CD8-positive, alpha-beta memory T cell (primary cell): ENCODE measurements at regions not wholly inside any gene's neighbourhood (a gene's known extent, or its start where the extent isn't known, plus 50 kb on each side); places are given as distances from the start of the nearest gene placed in this dataset.

Experiments
- CTCF ChIA-PET: fragments of 350-600 bp; sonication (Branson Sonifier 250); formaldehyde crosslinking; loops from one replicate; lab custom pipeline; 2021; ENCODE audit warnings: antibody characterized with exemption; lab: Charles Lee
- POLR2A ChIA-PET: fragments of 350-600 bp; sonication (Branson Sonifier 250); formaldehyde crosslinking; loops from one replicate; lab custom pipeline; 2021; ENCODE audit warnings: antibody characterized with exemption; lab: Charles Lee
- DNase-seq, 5 donors: peaks; one replicate each; pipeline versions ENCODE4 v3.0.0 to v3.0.0-alpha.2; 2020 to 2022; ENCODE audit warnings: mixed read lengths in 1 of 5
- H3K27ac ChIP-seq: one replicate; pipeline ENCODE4 v1.7.0; 2013; ENCODE audit warnings: low read depth, mild to moderate bottlenecking, low read length, moderate library complexity
- H3K27me3 ChIP-seq: 2 replicates; pipeline ENCODE4 v1.7.0; 2013; ENCODE audit warnings: low read length, mild to moderate bottlenecking; ENCODE audit not compliant: insufficient read depth, poor library complexity, severe bottlenecking
- H3K36me3 ChIP-seq: 2 replicates; pipeline ENCODE4 v1.7.0; 2013; ENCODE audit warnings: mild to moderate bottlenecking, low read length, moderate library complexity; ENCODE audit not compliant: insufficient read depth
- H3K4me1 ChIP-seq: 2 replicates; pipeline ENCODE4 v1.7.0; 2013; ENCODE audit warnings: mild to moderate bottlenecking, low read length, moderate library complexity; ENCODE audit not compliant: insufficient read depth
- H3K4me3 ChIP-seq: 2 replicates; pipeline ENCODE4 v1.7.0; 2013; ENCODE audit warnings: mild to moderate bottlenecking, low read length
- H3K9me3 ChIP-seq: 2 replicates; pipeline ENCODE4 v1.7.0; 2013; ENCODE audit warnings: mild to moderate bottlenecking, low read length
- H3K27ac Mint-ChIP-seq, 8 donors: one replicate each; pipeline ENCODE4 v1.8.0; 2020 to 2021; ENCODE audit warnings: mixed read lengths in 8 of 8, mild to moderate bottlenecking in 6 of 8, inconsistent platforms in 3 of 8, moderate library complexity in 3 of 8
- H3K27me3 Mint-ChIP-seq, 2 donors: one replicate each; pipeline ENCODE4 v1.8.0; 2020 to 2021; ENCODE audit warnings: mixed read lengths in 2 of 2, mild to moderate bottlenecking in 1 of 2, moderate library complexity in 1 of 2
- H3K36me3 Mint-ChIP-seq, 3 donors: one replicate each; pipeline ENCODE4 v1.8.0; 2020 to 2021; ENCODE audit warnings: mixed read lengths in 3 of 3, inconsistent platforms in 1 of 3, mild to moderate bottlenecking in 1 of 3
- H3K4me1 Mint-ChIP-seq, 3 donors: one replicate each; pipeline ENCODE4 v1.8.0; 2020 to 2021; ENCODE audit warnings: mixed read lengths in 3 of 3, inconsistent platforms in 1 of 3, mild to moderate bottlenecking in 1 of 3
- H3K4me3 Mint-ChIP-seq, 7 donors: one replicate each; pipeline ENCODE4 v1.8.0; 2020 to 2021; ENCODE audit warnings: mixed read lengths in 7 of 7, mild to moderate bottlenecking in 6 of 7, moderate library complexity in 4 of 7, inconsistent platforms in 2 of 7
- H3K9me3 Mint-ChIP-seq, 5 donors: one replicate each; pipeline ENCODE4 v1.8.0; 2020 to 2022; ENCODE audit warnings: mixed read lengths in 5 of 5, mild to moderate bottlenecking in 3 of 5, moderate library complexity in 2 of 5, inconsistent platforms in 1 of 5

DNA sequence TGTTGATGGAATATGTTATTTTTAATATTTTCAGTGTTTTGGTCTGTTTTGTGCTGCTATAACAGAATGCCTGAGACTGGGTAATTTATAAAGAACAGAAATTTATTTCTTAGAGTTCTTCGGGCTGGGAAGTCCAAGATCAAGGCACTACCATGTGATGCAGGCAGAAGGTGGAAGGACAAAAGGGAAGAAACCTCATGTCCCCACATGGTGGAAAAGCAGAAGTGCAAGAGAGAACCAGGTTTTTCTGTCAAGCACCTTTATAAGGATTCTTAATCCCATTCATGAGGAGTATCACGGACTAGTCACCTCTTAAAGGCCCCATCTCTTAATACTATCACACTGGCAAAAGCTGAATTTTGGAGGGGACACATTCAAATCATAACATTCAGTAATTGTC, 57.9 kb upstream of the EPHB3 start:
- no peaks in the 10 kb centered on the region for H3K4me1 ChIP-seq
- peaks cover 27 to 47% of the 10 kb centered on the region in 2 donors for H3K27me3 Mint-ChIP-seq
- POLR2A ChIA-PET = no interaction called here
- peaks cover 7% of the 10 kb centered on the region for H3K27me3 ChIP-seq
- CTCF ChIA-PET = no interaction called here
- no peak overlapping the region for H3K27ac ChIP-seq
- H3K27ac Mint-ChIP-seq = no peak overlapping the region
- no peak overlapping the region for H3K4me3 ChIP-seq
- H3K36me3 Mint-ChIP-seq = peaks cover 0 to 8% (median 0%) of the 10 kb centered on the region in 3 donors
- H3K9me3 Mint-ChIP-seq = peaks cover 0 to 8% (median 4%) of the 10 kb centered on the region in 5 donors
- H3K4me1 Mint-ChIP-seq = no peaks in the 10 kb centered on the region
- no peaks in the 10 kb centered on the region for H3K9me3 ChIP-seq
- no peaks in the 10 kb centered on the region for H3K36me3 ChIP-seq
- no peak overlapping the region for H3K4me3 Mint-ChIP-seq
- DNase-seq = no peak

DNA sequence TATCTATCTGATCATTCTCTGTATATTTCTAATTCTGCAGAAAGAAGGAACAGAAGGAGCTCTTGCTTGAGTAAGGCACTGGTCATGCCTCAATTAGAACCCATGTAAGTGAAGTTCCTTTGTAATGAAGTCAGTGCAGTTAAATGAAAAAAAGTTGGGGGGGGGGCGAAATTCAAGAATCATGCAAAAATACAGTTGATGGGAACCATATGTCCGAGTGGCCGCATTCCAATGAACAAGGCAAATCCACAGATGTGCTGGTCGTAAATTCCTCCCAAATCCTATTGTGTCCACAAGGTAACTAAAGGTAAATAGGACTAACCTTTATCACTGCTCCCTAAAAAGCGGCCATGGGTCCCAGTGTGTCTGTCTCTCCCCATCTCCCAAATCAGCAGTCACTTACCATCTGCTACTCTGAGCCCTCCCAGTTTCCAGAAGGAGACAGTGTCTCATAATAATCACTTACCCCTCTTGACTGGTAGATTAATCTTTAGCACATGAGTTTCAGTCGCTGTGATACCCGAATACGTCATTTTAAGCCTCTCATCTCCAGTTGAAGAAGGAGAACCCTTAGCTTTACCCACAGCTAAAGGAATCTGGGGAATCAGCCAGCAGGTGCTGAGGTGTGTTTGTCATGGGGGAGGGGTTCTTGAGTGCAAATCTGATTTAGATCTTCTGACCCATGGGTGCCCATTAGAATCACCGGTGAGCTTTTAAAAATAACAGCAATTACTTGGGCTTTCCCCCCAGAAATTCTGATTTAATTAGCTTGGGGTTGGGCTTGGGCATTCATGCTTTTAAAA, 56.3 kb upstream of the EPHB3 start:
- ChIA-PET POLR2A (interaction anchor here (0.7 kb wide), 1 partner anchor 151 kb away, joined by 6 read pairs; no protein-coding TSS in a partner anchor), CTCF (interaction anchor here (0.6 kb wide), 1 partner anchor 125 kb away, joined by 3 read pairs; no protein-coding TSS in a partner anchor)
- Histone ChIP-seq H3K9me3 (no peaks in the 10 kb centered on the region), H3K4me3 (no peak overlapping the region), H3K27ac (no peak overlapping the region), H3K4me1 (no peaks in the 10 kb centered on the region), H3K36me3 (no peaks in the 10 kb centered on the region), H3K27me3 (peaks cover 3% of the 10 kb centered on the region)
- Mint-ChIP-seq H3K27me3 (peaks cover 20 to 49% of the 10 kb centered on the region in 2 donors), H3K4me3 (no peak overlapping the region), H3K9me3 (peaks cover 0 to 8% (median 4%) of the 10 kb centered on the region in 5 donors), H3K36me3 (peaks cover 0 to 5% (median 0%) of the 10 kb centered on the region in 3 donors), H3K4me1 (no peaks in the 10 kb centered on the region), H3K27ac (no peak overlapping the region)
- DNase-seq = no peak

DNA sequence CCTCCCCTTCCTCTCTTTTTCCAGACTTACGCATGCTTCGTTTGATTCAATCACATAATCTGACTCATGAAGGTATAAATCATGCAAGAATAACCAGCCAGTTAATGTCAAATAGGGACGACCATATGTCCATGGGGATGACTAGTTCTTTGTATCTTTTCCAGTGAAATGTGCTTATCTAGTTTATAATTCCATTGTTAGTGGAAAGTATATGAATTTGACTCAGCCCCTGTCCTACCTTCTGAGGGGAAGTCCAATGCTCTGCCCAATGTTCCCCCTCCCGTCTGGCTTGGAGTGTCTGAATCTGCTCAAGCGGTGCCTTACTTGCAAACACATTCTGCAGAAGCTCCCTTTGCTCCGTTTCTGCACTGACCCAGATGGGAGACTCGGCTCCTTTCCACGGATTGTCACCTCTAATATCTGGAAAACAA, 55.0 kb upstream of the EPHB3 start:
- Mint-ChIP-seq H3K4me1 (no peaks in the 10 kb centered on the region), H3K9me3 (peaks cover 0 to 8% (median 4%) of the 10 kb centered on the region in 5 donors), H3K27ac (peak overlapping the region in 1 of 8 donors; percentile 71), H3K27me3 (peaks cover 24 to 54% of the 10 kb centered on the region in 2 donors), H3K36me3 (peaks cover 0 to 4% (median 0%) of the 10 kb centered on the region in 3 donors), H3K4me3 (no peak overlapping the region)
- H3K27me3 ChIP-seq = no peaks in the 10 kb centered on the region
- H3K9me3 ChIP-seq = no peaks in the 10 kb centered on the region
- H3K27ac ChIP-seq = no peak overlapping the region
- H3K36me3 ChIP-seq = no peaks in the 10 kb centered on the region
- POLR2A ChIA-PET = no interaction called here
- H3K4me3 ChIP-seq = no peak overlapping the region
- DNase-seq = no peak
- CTCF ChIA-PET = interaction anchor here (0.8 kb wide), 1 partner anchor 35 kb away, joined by 3 read pairs; no protein-coding TSS in a partner anchor
- no peaks in the 10 kb centered on the region for H3K4me1 ChIP-seq

DNA sequence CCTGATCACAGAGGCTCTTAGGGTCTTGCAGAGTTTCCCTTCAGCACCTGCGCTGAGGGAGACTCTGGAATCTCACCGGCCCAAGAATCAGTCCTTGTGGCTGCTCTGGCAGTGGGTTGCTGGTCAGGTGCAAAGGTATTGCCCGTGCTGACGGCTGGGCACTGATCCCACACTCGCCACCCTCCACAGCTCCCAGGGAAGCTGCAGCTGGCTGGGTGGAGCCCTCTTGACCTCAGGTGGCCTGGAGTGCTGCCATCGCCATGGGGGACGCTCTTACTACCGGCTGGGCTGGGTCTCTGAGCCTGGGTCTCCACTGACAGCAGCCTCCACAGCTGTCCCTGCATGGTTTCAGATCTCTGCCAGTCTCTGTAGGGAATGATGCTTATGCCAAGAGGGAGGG, 52.6 kb upstream of the EPHB3 start:
- CTCF ChIA-PET = no interaction called here
- no peak for DNase-seq
- H3K27me3 ChIP-seq = peaks cover 8% of the 10 kb centered on the region
- Mint-ChIP-seq H3K27me3 (peaks cover 44 to 63% of the 10 kb centered on the region in 2 donors), H3K9me3 (no peaks in the 10 kb centered on the region), H3K36me3 (no peaks in the 10 kb centered on the region), H3K4me1 (peaks cover 6 to 9% (median 6%) of the 10 kb centered on the region in 3 donors), H3K4me3 (no peak overlapping the region), H3K27ac (no peak overlapping the region)
- H3K4me1 ChIP-seq = peaks cover 7% of the 10 kb centered on the region
- H3K27ac ChIP-seq = no peak overlapping the region
- POLR2A ChIA-PET = no interaction called here
- no peak overlapping the region for H3K4me3 ChIP-seq
- no peaks in the 10 kb centered on the region for H3K9me3 ChIP-seq
- no peaks in the 10 kb centered on the region for H3K36me3 ChIP-seq

DNA sequence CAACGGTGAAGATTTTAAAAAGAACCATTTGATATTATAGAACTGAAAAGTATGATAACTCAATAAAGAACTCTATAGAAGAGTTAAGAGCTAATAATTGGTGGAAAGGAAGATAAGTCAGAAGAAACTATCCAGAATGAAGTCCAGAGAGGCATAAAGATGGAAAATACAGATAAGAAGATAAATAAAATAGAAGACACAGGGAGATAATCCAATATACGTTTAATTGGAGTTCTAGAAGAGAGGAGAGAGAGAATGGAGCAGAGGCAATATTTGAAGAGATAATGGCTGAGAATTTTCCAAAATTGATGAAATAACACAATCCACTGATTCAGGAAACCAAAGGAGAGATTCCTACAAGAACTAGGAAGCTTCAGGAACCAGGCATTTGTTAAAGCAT, 49.8 kb upstream of the EPHB3 start:
- CTCF ChIA-PET = interaction anchor here (0.9 to 3.4 kb wide), 4 partner anchors 32 to 616 kb away, joined by 3 to 22 read pairs (median 12); no protein-coding TSS in a partner anchor
- H3K4me1 ChIP-seq = peaks cover 9% of the 10 kb centered on the region
- H3K27ac ChIP-seq = no peak overlapping the region
- POLR2A ChIA-PET = no interaction called here
- no peak overlapping the region for H3K4me3 ChIP-seq
- H3K27ac Mint-ChIP-seq = no peak overlapping the region
- DNase-seq = no peak
- peaks cover 8 to 13% (median 10%) of the 10 kb centered on the region in 3 donors for H3K4me1 Mint-ChIP-seq
- H3K9me3 Mint-ChIP-seq = no peaks in the 10 kb centered on the region
- no peak overlapping the region for H3K4me3 Mint-ChIP-seq
- H3K36me3 ChIP-seq = no peaks in the 10 kb centered on the region
- H3K36me3 Mint-ChIP-seq = no peaks in the 10 kb centered on the region
- H3K9me3 ChIP-seq = no peaks in the 10 kb centered on the region
- H3K27me3 ChIP-seq = peaks cover 14% of the 10 kb centered on the region
- peaks cover 48 to 73% of the 10 kb centered on the region in 2 donors for H3K27me3 Mint-ChIP-seq
